ENCODE measurements at regions not wholly inside any gene's neighbourhood (a gene's known extent, or its start where the extent isn't known, plus 50 kb on each side); places are given as distances from the start of the nearest gene placed in this dataset.

DNA sequence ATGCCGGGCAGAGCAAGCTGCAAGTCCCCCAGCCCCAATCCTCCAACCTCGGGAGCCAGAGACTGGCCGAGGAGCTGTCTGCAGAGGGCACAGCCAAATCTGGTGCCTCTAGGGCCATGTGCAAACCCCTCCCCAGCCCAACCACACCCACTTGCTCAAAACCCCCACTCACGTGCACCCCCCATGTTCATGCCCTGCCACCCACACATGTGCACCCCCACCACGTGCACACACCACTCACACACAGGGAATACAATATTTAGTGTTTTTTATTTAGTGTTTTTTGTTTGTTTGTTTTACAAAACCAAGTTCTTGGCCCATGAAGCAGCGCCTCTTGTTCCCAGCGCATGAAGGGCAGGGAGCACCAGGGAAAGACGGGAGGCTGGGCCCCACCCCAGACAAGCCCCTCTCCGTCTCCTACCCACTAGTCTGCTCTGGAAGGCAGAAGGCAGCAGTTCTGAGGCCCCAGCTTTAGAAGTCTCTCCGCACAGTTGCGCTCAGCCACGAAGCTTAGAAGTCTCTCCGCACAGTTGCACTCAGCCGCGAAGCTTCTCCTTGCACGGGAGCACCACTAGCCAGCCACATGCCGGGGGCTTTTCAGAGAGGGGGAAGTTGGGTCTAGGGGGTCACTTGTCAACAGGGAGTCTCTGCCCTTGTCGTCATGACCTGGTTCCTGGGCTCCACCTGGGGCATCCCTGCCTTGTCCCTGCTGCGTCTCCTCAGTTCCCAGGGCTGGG, 276.1 kb upstream of the HDAC4 start:
- TF ChIP-seq GATA3 (IDR thresholded peaks at IDR 0.05; ENCODE audit: low read depth, low read length) = no peak
- 0 out of 2 replicates have a peak, but pooled peaks have one; percentile 4 for TF ChIP-seq GATA2 (IDR thresholded peaks at IDR 0.05; ENCODE audit: low read depth, low read length)

DNA sequence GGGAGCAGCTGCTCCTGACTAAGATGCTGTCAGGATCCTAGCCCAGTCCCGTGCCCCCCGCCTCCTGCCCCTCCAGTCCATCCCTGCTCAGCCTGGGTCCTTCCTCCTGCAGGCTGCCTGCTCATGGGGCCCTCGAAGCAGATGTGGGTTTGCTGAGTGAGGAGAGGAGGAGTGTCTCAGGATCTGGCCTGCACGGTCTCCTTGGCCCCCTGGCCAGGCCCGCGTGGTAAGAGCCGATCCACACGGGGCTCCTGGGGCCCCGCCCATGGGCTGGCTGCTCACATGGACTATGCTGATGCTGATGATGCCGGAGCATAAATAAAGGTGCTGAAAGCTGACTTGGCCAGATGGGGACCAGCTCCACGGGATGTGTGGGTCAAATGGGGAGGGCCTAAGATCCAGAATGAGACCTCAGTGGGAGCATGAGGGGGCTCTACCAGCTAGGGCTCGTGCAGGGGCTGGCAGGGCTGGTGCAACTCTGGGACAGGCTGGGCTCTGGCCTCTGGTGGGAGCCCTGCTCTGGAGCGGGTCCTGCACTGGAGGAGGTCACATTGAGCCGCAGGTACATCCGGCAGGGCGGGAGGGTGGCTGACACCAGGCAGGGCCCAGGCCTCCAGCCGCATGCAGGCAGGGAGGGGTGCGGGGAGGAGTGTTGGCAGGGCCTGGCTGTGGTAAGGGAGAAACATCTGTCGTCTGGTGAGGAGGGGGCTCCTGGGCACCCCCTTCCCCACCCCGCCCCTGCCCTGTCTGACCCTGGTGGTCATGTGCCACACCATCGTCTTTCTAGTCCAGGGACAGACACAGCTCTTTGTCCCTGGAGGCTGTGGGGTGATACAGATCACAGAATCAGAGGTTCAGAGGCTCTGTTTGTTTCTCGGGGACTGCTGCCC, 275.3 kb upstream of the HDAC4 start:
- 0 out of 2 replicates have a peak, but pooled peaks have one; percentile 34 for TF ChIP-seq GATA2 (IDR thresholded peaks at IDR 0.05; ENCODE audit: low read depth, low read length)
- no peak for TF ChIP-seq GATA3 (IDR thresholded peaks at IDR 0.05; ENCODE audit: low read depth, low read length)

DNA sequence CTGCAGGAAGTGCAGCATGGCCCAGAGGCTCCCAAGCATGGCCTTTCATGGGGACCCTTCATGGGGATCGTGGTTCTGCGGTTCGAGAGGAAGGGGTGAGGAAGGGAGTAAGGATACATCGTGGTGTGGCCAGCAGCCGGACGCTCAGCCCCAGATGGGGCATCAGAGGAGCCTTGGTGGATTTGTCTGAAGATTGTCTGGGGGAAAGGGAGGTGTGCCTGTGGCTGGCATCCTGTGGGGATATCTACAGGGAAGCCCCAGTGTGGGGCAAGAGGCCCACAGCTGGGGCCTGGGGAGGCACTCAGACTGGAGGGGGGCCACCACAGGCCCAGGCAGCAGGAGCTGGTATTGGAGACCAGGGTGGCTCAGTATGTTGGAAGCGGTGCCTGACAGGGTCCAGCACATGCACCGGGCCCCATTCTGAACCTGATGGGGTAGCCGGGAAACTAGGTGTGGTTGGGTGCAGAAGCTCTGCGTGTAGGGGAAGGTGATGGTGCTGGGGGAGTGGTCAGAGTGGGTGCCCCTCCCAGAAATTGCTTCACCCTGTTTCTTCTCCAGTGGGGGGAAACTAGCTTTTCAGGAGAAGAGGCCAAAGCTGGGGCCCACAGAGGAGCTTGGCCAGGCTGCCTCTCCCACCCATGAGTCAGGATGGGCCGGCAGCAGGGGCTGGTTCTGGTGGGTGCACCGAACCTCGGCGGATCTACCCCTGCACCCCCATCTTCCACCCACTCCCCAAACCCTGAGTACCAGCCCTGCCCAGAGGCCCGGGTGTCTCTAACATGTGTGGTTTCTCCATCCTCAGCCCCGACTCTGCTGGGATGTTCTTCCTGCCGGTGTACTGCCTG, 274.4 kb upstream of the HDAC4 start:
- TF ChIP-seq GATA2 (IDR thresholded peaks at IDR 0.05; ENCODE audit: low read depth, low read length) = no peak
- TF ChIP-seq GATA3 (IDR thresholded peaks at IDR 0.05; ENCODE audit: low read depth, low read length) = no peak

DNA sequence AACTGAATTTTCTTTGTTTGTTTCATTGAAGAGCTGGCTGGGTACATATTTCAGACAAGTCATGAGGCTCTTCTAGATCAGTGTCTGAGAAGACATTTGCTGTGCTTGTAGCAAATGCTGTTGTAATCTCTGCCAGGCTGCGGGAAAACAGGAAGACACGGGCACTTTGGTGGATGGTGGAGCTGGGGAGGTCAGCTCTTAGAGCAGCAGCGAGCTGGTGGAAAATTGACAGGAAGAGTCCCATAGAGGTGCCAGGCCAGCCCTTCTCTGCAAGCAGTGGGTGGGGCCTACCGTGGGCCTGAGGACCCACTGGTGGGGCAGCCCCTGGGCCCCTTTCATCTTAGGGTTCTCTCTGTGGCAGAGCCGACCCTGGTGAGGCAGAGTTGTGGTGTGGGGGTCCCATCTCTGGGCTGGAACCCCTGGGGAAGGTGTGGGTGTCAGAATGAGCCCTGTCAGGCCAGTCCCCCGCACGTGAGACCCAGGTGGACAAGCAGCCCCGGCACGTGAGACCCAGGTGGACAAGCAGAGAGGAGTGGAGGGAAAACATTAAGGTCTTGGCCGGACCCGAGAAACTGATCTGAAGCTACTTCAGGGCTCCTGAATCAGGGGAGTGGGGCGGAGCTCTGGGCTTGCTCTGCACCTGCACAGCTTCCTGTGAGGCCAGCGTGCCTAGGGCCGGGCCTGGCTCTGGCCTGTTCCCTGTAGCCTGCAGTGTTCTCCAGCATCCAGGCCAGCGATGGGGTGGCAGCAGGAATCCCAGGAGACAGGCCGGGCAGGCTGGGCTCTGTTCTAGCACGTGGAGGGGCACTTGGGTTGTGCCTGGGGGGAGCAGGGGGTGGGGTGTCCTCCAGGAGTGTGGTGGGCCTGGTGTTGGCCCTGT, 273.5 kb upstream of the HDAC4 start:
- TF ChIP-seq GATA2 (IDR thresholded peaks at IDR 0.05; ENCODE audit: low read depth, low read length) (no peak), GATA3 (IDR thresholded peaks at IDR 0.05; ENCODE audit: low read depth, low read length) (no peak)

DNA sequence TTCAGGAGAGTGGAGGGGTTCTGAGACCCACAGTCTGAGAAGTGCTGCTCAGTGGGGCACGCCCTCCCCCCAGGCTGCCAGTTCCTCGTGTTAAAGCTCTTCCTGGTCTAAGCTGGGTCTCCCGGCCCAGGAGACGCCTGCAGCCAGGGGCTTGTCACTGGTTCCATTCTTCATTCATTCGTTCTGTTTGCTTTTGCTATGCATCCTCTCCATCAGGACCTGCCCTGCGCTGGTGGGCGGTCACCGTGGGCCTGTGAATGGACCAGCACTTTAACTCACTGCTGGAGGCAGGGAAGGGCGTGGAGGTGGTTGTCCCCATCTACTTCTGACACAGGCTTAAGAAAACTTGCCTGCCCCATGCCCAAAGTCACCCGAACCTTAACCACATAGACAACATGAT, 272.8 kb upstream of the HDAC4 start:
- TF ChIP-seq GATA2 (IDR thresholded peaks at IDR 0.05; ENCODE audit: low read depth, low read length) (no peak), GATA3 (IDR thresholded peaks at IDR 0.05; ENCODE audit: low read depth, low read length) (no peak)

DNA sequence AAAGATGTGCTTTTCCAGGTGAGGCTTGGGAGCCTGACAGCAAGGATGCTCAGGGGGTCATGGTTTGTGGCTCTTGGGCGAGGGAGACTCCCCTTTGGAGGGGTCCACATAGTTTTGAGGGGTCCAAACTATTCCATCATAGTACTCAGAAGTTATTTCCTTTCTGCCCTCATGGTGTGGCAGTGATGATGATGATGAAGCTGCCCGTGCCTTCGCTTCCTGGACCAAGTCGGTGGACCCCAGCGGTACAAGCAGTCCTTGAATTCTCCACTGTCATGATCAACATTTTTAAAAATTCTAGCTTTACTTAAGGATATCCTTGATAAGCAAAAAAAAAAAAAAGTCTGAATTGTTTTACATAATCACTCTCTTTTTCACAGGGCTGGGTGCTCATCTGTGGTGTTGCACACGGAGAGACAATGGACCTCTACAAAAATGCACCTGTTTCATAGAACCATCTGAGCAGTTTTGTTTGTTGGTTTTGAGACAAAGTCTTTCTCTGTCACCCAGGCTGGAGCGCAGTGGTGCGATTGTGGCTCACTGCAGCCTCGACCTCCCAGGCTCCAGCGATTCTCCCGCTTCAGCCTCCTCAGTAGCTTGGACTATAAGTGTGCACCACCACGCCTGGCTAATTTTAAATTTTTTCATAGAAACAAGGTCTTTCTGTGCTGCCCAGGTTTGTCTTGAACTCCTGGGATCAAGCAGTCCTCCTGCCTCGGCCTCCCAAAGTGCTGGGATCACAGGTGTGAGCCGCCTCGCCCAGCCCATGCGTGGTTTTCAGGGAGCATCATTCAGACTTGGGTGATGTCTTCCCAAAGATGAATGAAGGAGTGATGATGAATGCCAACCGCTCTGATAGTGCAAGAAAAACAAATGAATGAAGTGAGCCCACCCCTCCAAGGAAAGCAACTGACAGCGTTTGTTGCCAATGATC, 271.4 kb upstream of the HDAC4 start:
- TF ChIP-seq GATA3 (IDR thresholded peaks at IDR 0.05; ENCODE audit: low read depth, low read length) = no peak
- no peak for TF ChIP-seq GATA2 (IDR thresholded peaks at IDR 0.05; ENCODE audit: low read depth, low read length)

DNA sequence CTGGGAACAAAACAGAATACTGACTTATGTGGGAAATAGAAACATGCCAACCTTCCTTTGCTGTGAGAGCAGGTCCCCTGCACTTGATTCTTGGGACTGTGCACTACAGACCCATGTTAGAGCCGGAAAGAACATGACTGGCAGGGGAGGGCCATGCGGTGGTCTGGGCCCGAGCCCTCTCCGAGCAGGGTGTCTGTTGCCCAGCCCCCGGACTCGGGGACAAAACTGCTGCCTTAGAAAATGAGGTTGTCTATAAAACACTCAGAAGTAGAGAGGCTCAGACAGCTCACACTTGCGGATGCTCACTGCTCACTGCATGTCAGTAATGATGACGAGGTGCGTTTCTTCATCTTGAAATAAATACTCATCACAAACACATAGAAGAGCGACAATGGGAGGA, 270.7 kb upstream of the HDAC4 start:
- no peak for TF ChIP-seq GATA2 (IDR thresholded peaks at IDR 0.05; ENCODE audit: low read depth, low read length)
- TF ChIP-seq GATA3 (IDR thresholded peaks at IDR 0.05; ENCODE audit: low read depth, low read length) = no peak

DNA sequence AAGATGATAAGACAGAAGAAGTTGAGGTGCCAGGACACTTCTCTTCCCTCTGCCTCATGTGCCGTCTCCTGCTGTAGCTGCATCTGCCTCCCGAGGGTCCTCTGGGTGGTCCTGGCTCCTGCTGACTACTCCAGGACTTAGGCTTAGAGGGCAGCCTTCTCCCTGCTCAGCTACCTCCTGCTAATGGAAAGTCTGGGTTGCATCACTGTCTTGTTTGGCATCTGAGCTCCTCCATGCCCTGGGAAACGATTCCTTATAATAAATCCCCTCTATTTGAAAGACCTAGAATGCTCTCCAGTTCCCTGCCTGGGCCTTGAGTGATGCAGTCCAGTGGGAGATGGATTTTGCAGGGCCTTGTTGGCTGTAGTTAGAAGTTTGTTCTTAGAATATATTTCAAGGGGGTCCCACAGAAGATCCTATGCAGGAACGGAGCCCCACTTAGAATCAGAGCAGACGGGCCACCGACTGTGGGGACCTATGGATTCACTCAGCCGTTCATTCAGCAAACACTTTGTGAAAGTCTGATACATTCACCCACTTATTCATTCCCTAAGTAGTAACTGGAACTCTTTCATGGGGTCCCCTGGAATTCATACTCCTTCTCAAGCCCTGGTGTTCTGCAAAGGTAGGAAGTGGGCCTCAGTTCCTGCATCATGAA, 269.8 kb upstream of the HDAC4 start:
- TF ChIP-seq GATA3 (IDR thresholded peaks at IDR 0.05; ENCODE audit: low read depth, low read length) (no peak), GATA2 (IDR thresholded peaks at IDR 0.05; ENCODE audit: low read depth, low read length) (no peak)

DNA sequence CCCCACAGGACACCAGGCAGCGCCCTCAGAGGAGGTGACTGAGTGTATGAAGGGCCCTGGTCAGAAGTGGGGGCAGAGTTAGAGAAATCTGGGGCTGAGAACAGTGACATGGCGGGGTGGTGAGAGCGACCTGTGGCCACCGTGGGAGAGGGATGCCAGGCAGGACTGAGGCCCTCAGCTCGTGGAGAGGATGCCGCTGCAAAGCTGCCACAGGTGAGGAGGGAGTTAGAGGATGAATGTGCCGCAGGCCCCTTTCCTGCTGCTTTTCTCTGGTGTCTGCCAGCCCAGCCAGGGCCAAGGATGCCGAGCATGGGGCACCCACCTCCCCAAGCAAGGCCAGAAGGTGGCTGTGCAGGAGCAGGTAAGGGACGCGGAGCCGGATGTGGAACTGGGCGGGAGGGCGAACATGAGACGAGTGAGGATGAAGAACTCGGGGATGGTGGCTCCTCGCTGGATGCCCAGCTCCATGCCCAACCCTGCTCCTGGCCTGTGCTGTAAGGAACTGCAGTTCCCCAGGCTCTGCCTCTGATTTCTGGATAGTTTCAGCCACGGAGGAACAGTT, 269.2 kb upstream of the HDAC4 start:
- no peak for TF ChIP-seq GATA2 (IDR thresholded peaks at IDR 0.05; ENCODE audit: low read depth, low read length)
- TF ChIP-seq GATA3 (IDR thresholded peaks at IDR 0.05; ENCODE audit: low read depth, low read length) = no peak

DNA sequence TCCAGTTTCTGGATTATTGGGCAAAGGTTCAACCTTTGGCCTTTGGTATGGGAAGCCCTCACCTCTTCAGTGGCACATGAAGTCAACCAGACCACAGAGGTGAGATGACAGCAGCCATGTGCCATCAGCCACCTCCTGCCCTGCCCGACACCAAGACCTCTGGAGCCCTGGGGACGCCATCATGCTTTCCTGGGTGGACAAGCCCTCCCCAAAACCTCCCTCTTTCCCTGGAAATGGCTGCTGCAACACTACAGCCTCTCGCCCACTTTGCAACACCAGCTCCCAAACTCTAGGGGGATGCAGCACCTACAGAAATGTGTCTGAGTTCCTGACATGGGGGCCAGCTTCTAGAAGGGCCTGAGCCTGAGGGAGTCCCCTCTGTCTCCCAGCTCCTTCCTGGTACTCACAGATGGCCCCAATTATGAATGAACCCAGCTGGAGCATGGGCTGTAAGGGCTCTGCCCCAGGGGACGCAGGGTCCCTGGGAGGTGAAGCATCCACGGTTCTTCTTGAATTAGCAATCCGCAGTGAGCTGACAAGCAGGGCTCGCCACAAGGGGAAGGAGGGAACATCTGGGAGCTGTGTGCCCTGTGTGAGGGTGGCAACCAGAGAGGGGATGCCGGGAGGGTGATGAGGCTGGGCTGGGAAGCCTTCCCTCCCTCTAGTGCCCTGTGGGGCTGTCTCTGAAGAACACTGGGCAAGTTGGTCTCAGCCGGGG, 268.5 kb upstream of the HDAC4 start:
- TF ChIP-seq GATA2 (IDR thresholded peaks at IDR 0.05; ENCODE audit: low read depth, low read length) (no peak), GATA3 (IDR thresholded peaks at IDR 0.05; ENCODE audit: low read depth, low read length) (no peak)

DNA sequence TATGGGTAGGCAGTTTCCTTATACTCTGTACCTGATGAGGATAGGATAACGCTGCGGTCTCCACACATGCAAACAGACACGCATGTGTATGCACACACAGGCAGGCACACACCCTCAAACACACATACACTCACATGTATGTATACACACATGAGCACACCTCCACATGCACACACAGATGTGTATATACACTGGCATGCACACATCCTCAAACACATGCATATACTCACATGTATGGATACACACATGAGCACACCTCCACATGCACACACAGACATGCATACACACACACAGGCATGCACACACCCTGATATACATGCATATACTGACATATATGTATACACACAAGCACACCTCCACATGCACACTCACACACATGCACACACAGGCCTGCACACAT, 267.8 kb upstream of the HDAC4 start:
- no peak for TF ChIP-seq GATA3 (IDR thresholded peaks at IDR 0.05; ENCODE audit: low read depth, low read length)
- TF ChIP-seq GATA2 (IDR thresholded peaks at IDR 0.05; ENCODE audit: low read depth, low read length) = no peak

Measured in SH-SY5Y (cell line).